GM13976 (cell line): ENCODE measurements at regions not wholly inside any gene's neighbourhood (a gene's known extent, or its start where the extent isn't known, plus 50 kb on each side); places are given as distances from the start of the nearest gene placed in this dataset.

Experiments used
- DNase-seq: peaks from one replicate; pipeline ENCODE4 v3.0.0; 2012; ENCODE audit warnings: low spot score
- CTCF ChIP-seq: IDR thresholded peaks from 2 replicates; pipeline ENCODE4 v1.5.1; 2012; ENCODE audit warnings: borderline replicate concordance, mild to moderate bottlenecking; ENCODE audit not compliant: insufficient read depth; ENCODE audit errors: extremely low read depth, missing control alignments, control extremely low read depth
- in situ Hi-C: fragments of 300-500 bp; cut with MboI; formaldehyde crosslinking; loops from one replicate; pipeline ENCODE4 v1.12.0; 2022; ENCODE audit warnings: low sequenced_read_pairs, mixed read lengths, inconsistent platforms; ENCODE audit not compliant: unreplicated experiment

GRCh38 chr7:9854605-9855004, 1119.1 kb upstream of the PHF14 start:
- no peak for TF ChIP-seq CTCF
- in situ Hi-C loops: no loop called here
- no peak for DNase-seq

GRCh38 chr7:9856668-9857067, 1117.0 kb upstream of the PHF14 start:
- TF ChIP-seq CTCF: no peak
- in situ Hi-C loops: no loop called here
- DNase-seq: no peak

- DNase-seq: no peak
- in situ Hi-C loops: no loop called here
- TF ChIP-seq CTCF: no peak
Observed at GRCh38 chr7:9863545-9863944, 1110.1 kb upstream of the PHF14 start.

GRCh38 chr7:9869151-9869550, 1104.5 kb upstream of the PHF14 start:
- in situ Hi-C loops: no loop called here
- no peak for TF ChIP-seq CTCF
- DNase-seq: no peak

GRCh38 chr7:9869566-9869965, 1104.1 kb upstream of the PHF14 start:
- DNase-seq: no peak
- in situ Hi-C loops: no loop called here

DNA sequence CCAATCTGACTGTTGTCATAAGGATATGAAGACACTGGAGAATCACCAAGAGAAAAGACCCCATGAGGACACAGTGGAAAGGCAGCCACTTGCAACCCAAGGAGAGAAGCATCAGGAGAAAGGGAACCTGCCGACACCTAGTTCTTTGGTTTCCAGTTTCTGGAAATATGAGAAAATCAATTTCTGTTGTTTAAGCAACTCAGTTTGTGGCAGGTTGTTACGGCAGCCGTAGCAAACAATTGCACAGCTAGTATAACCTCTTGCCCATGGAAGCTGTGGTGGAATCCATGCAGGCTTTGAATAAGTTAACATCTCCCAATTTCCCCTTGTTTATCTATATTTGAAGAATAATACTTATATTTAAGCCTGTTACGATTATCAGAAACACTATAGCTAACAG, 1103.0 kb upstream of the PHF14 start:
- no peak for TF ChIP-seq CTCF
- in situ Hi-C loops: no loop called here
- no peak for DNase-seq

More at GRCh38 chr7:9869566-9869965, 1104.1 kb upstream of the PHF14 start:
- no peak for TF ChIP-seq CTCF

DNA sequence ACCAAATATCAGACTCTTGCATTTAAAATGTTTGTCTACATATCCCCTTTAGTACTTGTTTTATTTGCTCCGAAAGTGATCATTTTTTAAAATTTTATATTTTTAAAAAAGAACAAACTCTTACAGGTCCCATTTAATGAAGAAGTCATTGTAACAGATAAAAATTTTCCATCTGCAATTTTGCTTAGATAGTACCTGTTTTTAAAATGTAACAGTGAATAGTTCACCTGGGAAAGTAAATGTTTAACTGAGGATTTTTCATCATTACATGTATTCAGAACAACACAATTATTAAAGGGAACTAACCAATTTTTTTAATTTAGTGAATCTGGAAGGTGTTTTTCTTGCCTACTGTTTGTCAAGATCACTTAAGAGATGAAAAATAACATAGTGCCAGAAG, 1099.5 kb upstream of the PHF14 start:
- in situ Hi-C loops: no loop called here
- no peak for DNase-seq
- no peak for TF ChIP-seq CTCF
